Activated CD4-positive, alpha-beta T cell treated with anti-CD3 and anti-CD28 coated beads for 36 hours (primary cell): ENCODE measurements at regions not wholly inside any gene's neighbourhood (a gene's known extent, or its start where the extent isn't known, plus 50 kb on each side); places are given as distances from the start of the nearest gene placed in this dataset.

Experiments used
- ATAC-seq: fragments of 200-7000 bp; cut with Tn5 transposase; one replicate; pipeline ENCODE4 v1.10.0; 2021; ENCODE audit warnings: mild to moderate bottlenecking, moderate library complexity
- CTCF ChIA-PET: fragments of 350-600 bp; sonication (Branson Sonifier 250); formaldehyde crosslinking; loops from one replicate; lab custom pipeline; 2021; ENCODE audit warnings: antibody characterized with exemption; lab: Charles Lee
- POLR2A ChIA-PET: fragments of 350-600 bp; sonication (Branson Sonifier 250); formaldehyde crosslinking; loops from one replicate; lab custom pipeline; 2021; ENCODE audit warnings: antibody characterized with exemption, inconsistent platforms; lab: Charles Lee
- DNase-seq: peaks from one replicate; pipeline ENCODE4 v3.0.0-alpha.2; 2020
- H3K27ac Mint-ChIP-seq: one replicate; pipeline ENCODE4 v1.8.0; 2021; ENCODE audit warnings: mixed read lengths
- H3K27me3 Mint-ChIP-seq: one replicate; pipeline ENCODE4 v1.8.0; 2021; ENCODE audit warnings: mixed read lengths
- H3K36me3 Mint-ChIP-seq: one replicate; pipeline ENCODE4 v1.8.0; 2021; ENCODE audit warnings: low read depth, mixed read lengths
- H3K4me1 Mint-ChIP-seq: one replicate; pipeline ENCODE4 v1.8.0; 2021; ENCODE audit warnings: mixed read lengths
- H3K4me3 Mint-ChIP-seq: one replicate; pipeline ENCODE4 v1.8.0; 2021; ENCODE audit warnings: mild to moderate bottlenecking, moderate library complexity, mixed read lengths
- H3K9me3 Mint-ChIP-seq: one replicate; pipeline ENCODE4 v1.8.0; 2021; ENCODE audit warnings: low read depth, mixed read lengths
- intact Hi-C, 2 experiments: fragments of 100-400 bp; cut with DNase I in 1 of 2; cut with micrococcal nuclease in 1 of 2; formaldehyde crosslinking; loops; one replicate each; pipeline versions ENCODE4 v1.14.2 to v1.15.1; 2022 to 2024; cut with DNase I, micrococcal nuclease

DNA sequence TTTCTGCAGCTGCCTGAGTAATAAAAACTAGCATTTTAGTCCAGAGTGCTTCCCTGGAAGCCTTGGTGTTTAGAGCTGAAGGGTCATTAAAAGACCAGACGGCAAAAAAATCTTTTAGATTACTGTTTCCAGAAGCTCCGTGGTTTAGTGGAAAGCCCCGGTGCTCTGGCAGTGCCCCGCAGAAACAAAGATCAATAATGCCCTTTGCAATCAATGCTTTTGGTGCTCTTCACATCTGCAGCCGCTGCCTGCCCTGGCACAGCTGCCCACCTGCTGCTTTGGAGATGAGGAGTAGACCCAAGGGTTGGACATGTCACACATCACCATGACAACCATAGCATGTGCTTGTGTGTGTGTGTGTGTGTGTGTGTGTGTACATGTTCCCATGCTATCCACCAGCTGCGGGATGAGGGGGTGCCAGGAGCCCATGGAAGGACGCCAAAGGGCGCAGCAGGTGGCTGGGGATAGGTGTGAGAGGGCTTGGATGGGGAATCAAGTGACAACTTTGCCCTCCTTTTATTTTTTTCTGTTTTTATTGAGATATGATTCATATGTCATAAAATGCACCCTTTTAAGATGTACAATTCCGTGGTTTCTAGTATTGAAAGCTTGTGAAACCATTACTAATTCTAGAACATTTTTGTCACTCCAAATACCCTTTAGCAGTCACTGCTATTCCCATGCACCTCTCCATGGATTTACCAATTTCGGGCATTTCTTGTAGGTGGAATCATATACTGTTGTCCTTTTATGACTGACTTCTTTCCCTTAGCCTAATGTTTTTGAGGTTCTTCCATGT, 75.7 kb upstream of the KLHL25 start:
- POLR2A ChIA-PET: no interaction called here
- intact Hi-C loops: no loop called here
- peak; percentile 39 for ATAC-seq

DNA sequence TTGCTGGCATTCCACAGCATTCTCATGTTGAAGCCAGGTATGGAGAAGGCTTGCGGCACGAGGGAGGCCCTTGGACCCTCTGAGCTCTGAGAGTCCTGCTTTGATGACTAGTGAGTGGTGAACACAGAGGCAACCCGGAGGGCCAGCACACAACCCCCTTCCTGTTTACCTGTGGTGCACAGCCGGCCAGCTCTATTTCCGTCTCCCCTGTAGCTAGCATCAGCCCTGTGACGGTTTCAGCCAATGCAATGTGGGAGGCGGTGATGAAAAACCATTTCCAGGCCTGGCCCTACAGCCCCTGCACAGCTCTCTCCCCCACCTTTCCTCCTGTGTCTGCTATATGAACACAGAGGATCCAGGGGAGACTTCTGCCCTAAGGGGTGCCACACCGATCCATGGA, 76.8 kb upstream of the KLHL25 start:
- Mint-ChIP-seq H3K36me3 (no peaks in the 10 kb centered on the region), H3K27me3 (peaks cover 10% of the 10 kb centered on the region), H3K4me1 (no peaks in the 10 kb centered on the region), H3K4me3 (no peak overlapping the region), H3K9me3 (no peaks in the 10 kb centered on the region), H3K27ac (no peak overlapping the region)
- ATAC-seq: no peak
- CTCF ChIA-PET: no interaction called here
- DNase-seq: no peak
- intact Hi-C loops: no loop called here
- POLR2A ChIA-PET: no interaction called here

More for the DNA sequence above, 75.7 kb upstream of the KLHL25 start:
- Mint-ChIP-seq H3K36me3 (no peaks in the 10 kb centered on the region), H3K27ac (no peak overlapping the region), H3K4me1 (peaks cover 4% of the 10 kb centered on the region), H3K4me3 (no peak overlapping the region), H3K9me3 (no peaks in the 10 kb centered on the region), H3K27me3 (peaks cover 9% of the 10 kb centered on the region)
- CTCF ChIA-PET: no interaction called here
- no peak for DNase-seq

DNA sequence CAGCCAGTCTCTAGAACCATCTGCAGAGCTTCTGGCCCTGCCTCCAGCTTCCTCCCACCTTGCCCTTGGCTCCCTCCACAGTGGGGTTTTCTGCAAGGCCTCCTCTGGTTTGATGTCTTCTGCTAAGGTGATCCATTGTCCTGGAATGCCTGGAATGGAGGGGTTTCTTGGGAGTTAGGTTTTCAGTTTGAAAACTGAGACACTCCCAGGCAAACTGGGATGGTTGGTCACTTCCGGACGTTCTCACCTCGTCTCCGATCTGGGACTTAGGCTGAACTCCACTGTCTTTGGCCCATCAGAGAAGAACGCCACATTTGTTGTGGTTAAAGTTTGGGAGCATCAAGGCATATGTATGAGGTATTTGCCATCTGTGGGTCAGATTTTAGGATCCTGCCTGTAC, 77.4 kb upstream of the KLHL25 start:
- CTCF ChIA-PET: no interaction called here
- H3K4me1 Mint-ChIP-seq: no peaks in the 10 kb centered on the region
- H3K36me3 Mint-ChIP-seq: no peaks in the 10 kb centered on the region
- DNase-seq (no peak), ATAC-seq (no peak)
- H3K27me3 Mint-ChIP-seq: peaks cover 13% of the 10 kb centered on the region
- intact Hi-C loops: no loop called here
- H3K27ac Mint-ChIP-seq: no peak overlapping the region
- no peaks in the 10 kb centered on the region for H3K9me3 Mint-ChIP-seq
- H3K4me3 Mint-ChIP-seq: no peak overlapping the region
- POLR2A ChIA-PET: no interaction called here

DNA sequence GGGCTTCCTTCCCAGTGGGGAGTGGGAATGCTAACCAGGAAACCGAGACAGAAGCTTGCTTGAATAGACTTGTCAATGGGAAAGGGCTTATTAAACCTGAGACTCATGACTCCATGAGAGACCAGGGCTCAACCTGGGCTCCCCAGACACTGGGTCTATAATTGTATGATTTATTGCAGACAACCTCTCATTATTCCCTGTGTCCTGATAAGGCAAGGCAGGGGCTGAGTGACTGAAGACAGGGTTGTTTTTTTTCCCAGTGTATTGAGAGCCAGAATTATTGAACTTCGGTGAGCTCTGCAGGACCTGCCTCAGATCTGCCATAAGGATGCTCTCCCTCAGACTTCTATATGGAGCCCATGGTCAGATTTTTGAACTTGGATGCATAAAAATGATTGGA, 79.5 kb upstream of the KLHL25 start:
- POLR2A ChIA-PET: interaction anchor here (0.6 kb wide), 1 partner anchor 469 kb away, joined by 4 read pairs; no protein-coding TSS in a partner anchor
- intact Hi-C loops: no loop called here
- peaks cover 20% of the 10 kb centered on the region for H3K27me3 Mint-ChIP-seq
- no peaks in the 10 kb centered on the region for H3K9me3 Mint-ChIP-seq
- no peaks in the 10 kb centered on the region for H3K4me1 Mint-ChIP-seq
- ATAC-seq: no peak
- H3K27ac Mint-ChIP-seq: no peak overlapping the region
- CTCF ChIA-PET: interaction anchor here (1.1 to 1.6 kb wide), 2 partner anchors 12 to 16 kb away, joined by 3 read pairs; no protein-coding TSS in a partner anchor
- DNase-seq: no peak
- no peak overlapping the region for H3K4me3 Mint-ChIP-seq
- H3K36me3 Mint-ChIP-seq: no peaks in the 10 kb centered on the region

DNA sequence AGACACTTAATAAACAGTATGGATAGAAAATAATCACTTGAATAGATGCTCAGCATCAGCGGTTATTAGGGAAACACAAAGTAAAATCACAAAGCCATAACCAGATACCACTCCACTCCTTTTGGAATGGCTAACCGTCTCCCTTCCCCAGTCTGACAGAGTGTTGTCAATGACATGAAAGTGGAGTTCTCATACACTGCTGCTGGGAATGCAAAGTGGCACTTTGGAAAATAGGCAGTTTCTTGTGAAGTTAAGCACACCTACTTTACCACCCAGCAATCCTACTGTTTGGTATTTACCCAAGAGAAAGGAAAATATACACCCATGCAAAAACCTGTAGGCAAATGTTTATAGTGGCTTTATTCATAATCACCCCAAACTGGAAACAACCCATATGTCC, 81.0 kb upstream of the KLHL25 start:
- H3K4me3 Mint-ChIP-seq: no peak overlapping the region
- ChIA-PET CTCF (no interaction called here), POLR2A (no interaction called here)
- H3K4me1 Mint-ChIP-seq: no peaks in the 10 kb centered on the region
- ATAC-seq (no peak), DNase-seq (no peak)
- no peaks in the 10 kb centered on the region for H3K9me3 Mint-ChIP-seq
- H3K36me3 Mint-ChIP-seq: no peaks in the 10 kb centered on the region
- intact Hi-C loops: no loop called here
- no peak overlapping the region for H3K27ac Mint-ChIP-seq
- peaks cover 22% of the 10 kb centered on the region for H3K27me3 Mint-ChIP-seq

DNA sequence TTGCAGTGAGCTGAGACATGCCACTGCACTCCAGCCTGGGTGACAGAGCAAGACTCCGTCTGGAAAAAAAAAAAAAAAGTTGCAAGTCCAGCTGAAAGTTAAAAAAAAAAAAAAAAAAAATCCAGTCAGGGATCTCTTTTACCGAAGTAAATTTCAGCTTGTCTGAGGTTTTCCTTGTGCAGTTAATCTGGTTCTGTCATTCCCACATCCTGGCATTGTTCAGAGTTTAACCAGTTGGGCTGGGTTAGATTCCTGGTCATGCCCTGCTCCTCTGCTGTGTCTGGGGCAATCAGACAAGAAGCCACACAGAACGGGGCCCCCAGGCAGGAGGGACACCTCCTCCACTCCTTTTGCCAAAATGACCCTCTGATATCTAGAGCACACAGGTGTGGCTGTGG, 84.1 kb upstream of the KLHL25 start:
- no peak overlapping the region for H3K27ac Mint-ChIP-seq
- ChIA-PET POLR2A (no interaction called here), CTCF (no interaction called here)

DNA sequence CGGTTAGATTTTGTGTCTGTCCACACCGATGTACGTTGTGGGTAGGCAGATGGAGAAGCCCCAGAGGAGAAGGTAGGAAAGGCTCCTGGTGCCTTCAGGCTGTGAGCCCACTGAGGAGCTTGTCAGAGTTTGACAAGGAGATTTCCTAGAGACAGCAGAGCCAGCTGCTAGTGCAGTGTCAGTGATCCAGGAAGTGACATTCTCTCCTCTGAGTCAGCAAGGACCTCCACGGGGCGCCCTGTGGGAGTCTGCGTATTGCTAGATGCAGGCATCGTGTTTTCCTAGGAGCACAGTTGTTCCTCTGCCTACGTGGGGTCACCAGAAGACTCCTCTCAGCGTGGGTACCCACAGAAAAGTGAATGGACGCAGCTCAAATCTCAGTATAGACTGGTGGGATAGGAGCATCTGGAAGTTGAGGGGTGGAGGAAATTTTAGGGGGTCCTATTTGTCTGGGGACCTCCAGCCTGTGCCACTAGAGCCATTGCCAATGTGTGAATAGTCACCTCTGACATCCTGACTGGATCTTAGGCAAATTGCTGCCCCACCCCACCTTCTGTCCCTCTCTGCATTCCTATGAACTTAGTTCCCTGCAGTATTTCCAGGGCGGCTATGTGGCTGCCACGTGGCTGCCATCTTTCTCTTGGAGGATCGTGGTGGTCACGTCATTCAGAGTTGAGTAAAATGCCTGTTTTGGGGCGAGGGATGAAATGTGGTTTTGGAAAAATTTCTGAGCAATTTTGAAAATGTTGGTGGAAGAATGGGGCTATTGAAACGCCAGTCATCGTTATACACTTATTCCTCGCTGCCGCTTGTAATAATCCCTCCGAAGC, 84.8 kb upstream of the KLHL25 start:
- DNase-seq (no peak), ATAC-seq (no peak)
- intact Hi-C loops: no loop called here
- ChIA-PET CTCF (no interaction called here), POLR2A (no interaction called here)
- no peaks in the 10 kb centered on the region for H3K4me1 Mint-ChIP-seq
- H3K27ac Mint-ChIP-seq: no peak overlapping the region
- H3K36me3 Mint-ChIP-seq: no peaks in the 10 kb centered on the region
- no peaks in the 10 kb centered on the region for H3K9me3 Mint-ChIP-seq
- peaks cover 30% of the 10 kb centered on the region for H3K27me3 Mint-ChIP-seq
- no peak overlapping the region for H3K4me3 Mint-ChIP-seq

More for the DNA sequence above, 84.1 kb upstream of the KLHL25 start:
- Mint-ChIP-seq H3K4me3 (no peak overlapping the region), H3K36me3 (no peaks in the 10 kb centered on the region), H3K27me3 (peaks cover 28% of the 10 kb centered on the region), H3K9me3 (no peaks in the 10 kb centered on the region), H3K4me1 (no peaks in the 10 kb centered on the region)
- intact Hi-C loops: no loop called here
- DNase-seq: no peak
- no peak for ATAC-seq

DNA sequence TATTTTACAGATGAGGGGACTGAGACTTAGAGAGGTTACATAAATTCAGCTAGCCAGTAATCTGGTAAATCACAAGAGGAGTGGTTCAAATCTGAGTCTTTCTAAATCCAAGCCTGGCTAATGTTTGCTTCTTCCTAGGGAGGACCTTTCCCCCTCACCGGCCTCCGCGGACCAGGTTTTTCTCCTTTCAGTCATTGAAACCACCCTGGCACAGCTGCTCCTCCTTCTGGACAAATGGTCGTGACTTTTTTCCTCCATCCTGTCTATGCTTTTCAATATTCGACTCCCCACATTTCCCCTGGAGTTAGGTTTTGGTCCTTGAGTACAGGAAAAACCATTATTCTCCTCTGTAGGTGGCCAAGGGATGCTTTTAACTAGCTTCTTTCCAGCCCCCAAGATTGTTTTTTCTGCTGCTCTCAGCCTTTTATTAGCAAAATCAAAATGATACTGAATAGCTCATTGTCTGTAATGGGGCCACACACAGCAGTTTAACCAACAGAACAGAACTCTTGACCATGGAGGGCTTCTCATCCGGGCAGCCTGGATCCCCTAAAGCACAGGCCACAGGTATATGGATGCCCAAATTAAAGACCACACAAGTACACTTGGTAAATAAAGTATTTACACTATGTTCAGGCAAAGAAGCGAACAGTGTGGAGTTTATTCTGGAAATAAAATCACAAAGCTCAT, 85.9 kb upstream of the KLHL25 start:
- Mint-ChIP-seq H3K27me3 (peaks cover 32% of the 10 kb centered on the region), H3K4me1 (no peaks in the 10 kb centered on the region), H3K4me3 (no peak overlapping the region), H3K27ac (no peak overlapping the region), H3K36me3 (no peaks in the 10 kb centered on the region), H3K9me3 (no peaks in the 10 kb centered on the region)
- POLR2A ChIA-PET: no interaction called here
- CTCF ChIA-PET: no interaction called here
- no peak for DNase-seq
- intact Hi-C loops: no loop called here
- ATAC-seq: no peak

DNA sequence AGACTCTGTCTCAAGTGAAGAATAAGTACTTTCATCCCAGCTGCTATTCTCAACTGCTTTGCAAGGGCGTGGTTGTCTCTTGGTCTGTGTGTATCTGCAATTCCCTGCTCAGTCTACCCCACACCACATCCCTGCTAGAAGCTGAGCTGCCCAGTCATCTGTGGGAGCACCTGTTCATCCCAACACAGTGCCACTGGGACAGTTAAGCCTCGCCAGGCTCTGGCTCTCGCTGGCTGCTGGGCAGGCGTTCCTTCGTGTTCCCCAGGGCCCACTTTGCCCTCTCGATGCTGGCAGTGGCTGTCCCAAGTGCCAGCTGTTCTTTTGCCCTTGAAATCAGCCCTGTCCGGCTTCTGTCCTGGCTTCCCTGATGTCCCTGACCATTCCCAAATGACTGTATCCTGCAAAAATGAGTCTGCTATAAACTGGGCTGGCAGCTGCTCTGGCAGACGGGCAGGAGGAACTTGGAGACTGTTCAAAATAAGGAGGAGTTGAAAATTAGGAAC, 91.6 kb upstream of the KLHL25 start:
- Mint-ChIP-seq H3K36me3 (no peaks in the 10 kb centered on the region), H3K4me3 (no peak overlapping the region), H3K4me1 (no peaks in the 10 kb centered on the region), H3K9me3 (no peaks in the 10 kb centered on the region), H3K27ac (no peak overlapping the region), H3K27me3 (peaks cover 17% of the 10 kb centered on the region)
- POLR2A ChIA-PET: no interaction called here
- CTCF ChIA-PET: no interaction called here
- DNase-seq: no peak
- intact Hi-C loops: no loop called here
- no peak for ATAC-seq

DNA sequence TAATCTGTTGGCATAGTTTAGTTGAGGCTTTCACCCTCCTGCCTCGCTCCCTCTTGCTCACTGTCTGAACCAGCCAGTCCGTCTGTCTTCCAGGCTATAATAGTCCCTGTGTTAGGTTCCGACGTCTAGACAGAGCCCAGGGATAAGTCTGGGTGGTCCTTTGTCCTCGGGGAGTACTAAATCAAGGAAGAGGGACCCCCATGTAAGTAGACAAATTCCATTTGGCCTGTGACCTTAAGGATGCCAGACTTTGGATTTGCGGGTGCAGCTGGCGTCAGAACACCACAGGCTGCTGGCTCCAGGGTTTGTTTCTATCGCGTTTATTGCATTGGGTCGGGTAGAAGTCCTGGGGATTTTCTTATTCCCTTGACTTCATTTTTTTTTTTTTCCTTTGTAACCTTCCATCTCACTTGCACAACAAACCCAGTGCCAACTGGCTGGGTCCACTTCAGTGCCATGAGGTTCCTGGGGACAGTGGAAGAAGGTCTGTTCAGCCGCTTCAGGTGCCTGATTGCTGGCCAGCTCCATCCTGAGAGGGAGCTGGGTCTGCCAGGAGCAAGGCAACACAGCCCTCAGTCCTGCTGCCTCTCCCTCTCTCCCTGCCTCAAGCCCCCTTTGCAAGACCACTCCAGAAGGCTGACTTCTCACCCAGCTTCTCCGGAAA, 95.4 kb upstream of the KLHL25 start:
- intact Hi-C loops: loop anchor here in 1 of 2 experiments (10.0 kb wide), 1 partner anchor 65 kb away; no protein-coding TSS in a partner anchor
- no peaks in the 10 kb centered on the region for H3K36me3 Mint-ChIP-seq
- POLR2A ChIA-PET: interaction anchor here (0.6 kb wide), 1 partner anchor 186 kb away, joined by 3 read pairs; no protein-coding TSS in a partner anchor
- H3K4me1 Mint-ChIP-seq: no peaks in the 10 kb centered on the region
- H3K4me3 Mint-ChIP-seq: no peak overlapping the region
- CTCF ChIA-PET: no interaction called here
- peaks cover 23% of the 10 kb centered on the region for H3K27me3 Mint-ChIP-seq
- ATAC-seq (no peak), DNase-seq (no peak)
- H3K9me3 Mint-ChIP-seq: no peaks in the 10 kb centered on the region
- no peak overlapping the region for H3K27ac Mint-ChIP-seq

DNA sequence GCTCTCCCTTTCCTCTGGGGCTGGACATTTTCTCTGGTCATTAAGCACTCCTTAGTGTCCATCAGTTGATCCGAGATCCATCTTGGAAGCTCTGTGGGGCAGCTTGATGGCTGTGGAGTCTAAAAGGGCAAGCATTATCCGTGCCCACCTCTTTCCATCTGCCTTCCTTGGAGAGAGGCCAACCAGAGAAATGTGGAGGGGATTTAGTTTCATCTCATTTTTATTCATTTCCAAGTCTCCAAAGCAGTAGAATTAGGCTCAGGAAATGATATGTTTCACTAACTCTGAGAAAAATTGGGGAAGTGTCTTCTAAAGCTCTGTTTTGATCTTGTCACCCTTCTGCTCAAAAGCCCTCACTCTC, 95.9 kb upstream of the KLHL25 start:
- no peak for ATAC-seq
- intact Hi-C loops: loop anchor here in 1 of 2 experiments (10.0 kb wide), 1 partner anchor 64 kb away; no protein-coding TSS in a partner anchor
- no peaks in the 10 kb centered on the region for H3K4me1 Mint-ChIP-seq
- no peak for DNase-seq
- ChIA-PET POLR2A (interaction anchor here (0.6 kb wide), 1 partner anchor 185 kb away, joined by 3 read pairs; no protein-coding TSS in a partner anchor), CTCF (no interaction called here)
- H3K27me3 Mint-ChIP-seq: peaks cover 22% of the 10 kb centered on the region
- no peaks in the 10 kb centered on the region for H3K9me3 Mint-ChIP-seq
- no peak overlapping the region for H3K4me3 Mint-ChIP-seq
- H3K36me3 Mint-ChIP-seq: no peaks in the 10 kb centered on the region
- H3K27ac Mint-ChIP-seq: no peak overlapping the region
